ENCODE measurements at regions not wholly inside any gene's neighbourhood (a gene's known extent, or its start where the extent isn't known, plus 50 kb on each side); places are given as distances from the start of the nearest gene placed in this dataset.

DNA sequence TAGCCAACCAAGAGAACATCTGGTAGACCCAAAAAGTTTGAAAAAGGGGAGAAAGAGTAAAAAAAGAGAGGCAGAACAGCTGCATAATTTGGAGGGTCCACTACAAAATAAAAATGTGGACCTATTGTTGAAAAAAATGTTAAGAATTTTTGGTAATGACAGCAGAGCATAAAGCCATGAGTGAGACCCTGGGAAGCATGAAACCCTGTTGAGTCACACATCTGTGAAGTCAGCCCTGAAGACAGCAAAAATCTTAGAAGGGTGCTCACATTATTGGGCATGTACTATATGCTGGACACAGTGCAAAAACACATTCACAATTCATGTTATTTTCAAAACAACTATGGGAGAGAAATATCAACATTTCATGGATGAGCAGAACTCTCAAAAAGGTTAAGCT, 56.4 kb upstream of the LIFR start:
- Histone ChIP-seq H3F3A (ENCODE audit: low read depth) (no peaks in the 10 kb centered on the region), H3K9me2 (replicated peaks; ENCODE audit: low read depth, low read length) (no peaks in the 10 kb centered on the region), H3K4me3 (ENCODE audit: low read length, poor library complexity, severe bottlenecking) (no peak overlapping the region), H3K36me3 (ENCODE audit: insufficient read depth, low read length) (no peaks in the 10 kb centered on the region), H2AFZ (ENCODE audit: low read length) (no peak overlapping the region), H3K4me1 (ENCODE audit: insufficient read depth, low read length, poor library complexity, severe bottlenecking) (no peaks in the 10 kb centered on the region), H3K9me3 (ENCODE audit: insufficient read depth, low read depth, low read length) (no peaks in the 10 kb centered on the region), H3K27me3 (ENCODE audit: insufficient read depth, low read length, poor library complexity, severe bottlenecking) (no peaks in the 10 kb centered on the region), H3K4me2 (ENCODE audit: low read depth, low read length, poor library complexity, severe bottlenecking) (no peak overlapping the region), H3K9ac (ENCODE audit: low read depth, low read length, poor library complexity, severe bottlenecking) (no peak overlapping the region), H4K20me1 (ENCODE audit: insufficient read depth, low read length, poor library complexity, severe bottlenecking) (no peaks in the 10 kb centered on the region), H3K79me2 (ENCODE audit: insufficient read depth, low read length) (no peaks in the 10 kb centered on the region)
- no peak for TF ChIP-seq EZH2phosphoT487 (IDR thresholded peaks at IDR 0.05; ENCODE audit: borderline replicate concordance)
- TF ChIP-seq, protein P1, sequence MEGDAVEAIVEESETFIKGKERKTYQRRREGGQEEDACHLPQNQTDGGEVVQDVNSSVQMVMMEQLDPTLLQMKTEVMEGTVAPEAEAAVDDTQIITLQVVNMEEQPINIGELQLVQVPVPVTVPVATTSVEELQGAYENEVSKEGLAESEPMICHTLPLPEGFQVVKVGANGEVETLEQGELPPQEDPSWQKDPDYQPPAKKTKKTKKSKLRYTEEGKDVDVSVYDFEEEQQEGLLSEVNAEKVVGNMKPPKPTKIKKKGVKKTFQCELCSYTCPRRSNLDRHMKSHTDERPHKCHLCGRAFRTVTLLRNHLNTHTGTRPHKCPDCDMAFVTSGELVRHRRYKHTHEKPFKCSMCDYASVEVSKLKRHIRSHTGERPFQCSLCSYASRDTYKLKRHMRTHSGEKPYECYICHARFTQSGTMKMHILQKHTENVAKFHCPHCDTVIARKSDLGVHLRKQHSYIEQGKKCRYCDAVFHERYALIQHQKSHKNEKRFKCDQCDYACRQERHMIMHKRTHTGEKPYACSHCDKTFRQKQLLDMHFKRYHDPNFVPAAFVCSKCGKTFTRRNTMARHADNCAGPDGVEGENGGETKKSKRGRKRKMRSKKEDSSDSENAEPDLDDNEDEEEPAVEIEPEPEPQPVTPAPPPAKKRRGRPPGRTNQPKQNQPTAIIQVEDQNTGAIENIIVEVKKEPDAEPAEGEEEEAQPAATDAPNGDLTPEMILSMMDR (conservative IDR thresholded peaks at IDR 0.05; ENCODE audit: low read length) = no peak

DNA sequence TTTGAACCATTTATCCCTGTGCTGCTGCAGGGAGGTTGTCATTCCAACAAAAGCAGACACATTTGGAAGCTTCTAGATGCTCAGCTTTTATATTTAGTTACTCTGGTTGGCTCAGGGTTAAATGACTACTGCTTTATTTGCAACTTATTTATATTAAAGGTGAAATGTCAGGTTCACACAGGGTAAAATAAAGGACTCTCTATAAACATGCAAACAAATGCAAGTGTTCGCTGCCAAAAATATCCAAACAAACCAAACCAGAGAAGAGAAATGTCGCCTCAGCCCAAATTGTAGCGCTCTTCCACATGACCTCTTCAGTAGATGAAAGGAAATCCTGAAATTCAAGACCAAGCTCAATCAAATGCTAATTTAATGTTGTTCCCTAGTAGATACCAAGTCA, 57.0 kb upstream of the LIFR start:
- Histone ChIP-seq H3K9me2 (replicated peaks; ENCODE audit: low read depth, low read length) (no peaks in the 10 kb centered on the region), H3K9ac (ENCODE audit: low read depth, low read length, poor library complexity, severe bottlenecking) (no peak overlapping the region), H4K20me1 (ENCODE audit: insufficient read depth, low read length, poor library complexity, severe bottlenecking) (no peaks in the 10 kb centered on the region), H3K4me1 (ENCODE audit: insufficient read depth, low read length, poor library complexity, severe bottlenecking) (no peaks in the 10 kb centered on the region), H2AFZ (ENCODE audit: low read length) (no peak overlapping the region), H3K36me3 (ENCODE audit: insufficient read depth, low read length) (no peaks in the 10 kb centered on the region), H3K4me3 (ENCODE audit: low read length, poor library complexity, severe bottlenecking) (no peak overlapping the region), H3K4me2 (ENCODE audit: low read depth, low read length, poor library complexity, severe bottlenecking) (no peak overlapping the region), H3F3A (ENCODE audit: low read depth) (no peaks in the 10 kb centered on the region), H3K79me2 (ENCODE audit: insufficient read depth, low read length) (no peaks in the 10 kb centered on the region), H3K9me3 (ENCODE audit: insufficient read depth, low read depth, low read length) (no peaks in the 10 kb centered on the region), H3K27me3 (ENCODE audit: insufficient read depth, low read length, poor library complexity, severe bottlenecking) (no peaks in the 10 kb centered on the region)
- no peak for TF ChIP-seq EZH2phosphoT487 (IDR thresholded peaks at IDR 0.05; ENCODE audit: borderline replicate concordance)
- TF ChIP-seq, protein P1 (conservative IDR thresholded peaks at IDR 0.05; ENCODE audit: low read length) = no peak

DNA sequence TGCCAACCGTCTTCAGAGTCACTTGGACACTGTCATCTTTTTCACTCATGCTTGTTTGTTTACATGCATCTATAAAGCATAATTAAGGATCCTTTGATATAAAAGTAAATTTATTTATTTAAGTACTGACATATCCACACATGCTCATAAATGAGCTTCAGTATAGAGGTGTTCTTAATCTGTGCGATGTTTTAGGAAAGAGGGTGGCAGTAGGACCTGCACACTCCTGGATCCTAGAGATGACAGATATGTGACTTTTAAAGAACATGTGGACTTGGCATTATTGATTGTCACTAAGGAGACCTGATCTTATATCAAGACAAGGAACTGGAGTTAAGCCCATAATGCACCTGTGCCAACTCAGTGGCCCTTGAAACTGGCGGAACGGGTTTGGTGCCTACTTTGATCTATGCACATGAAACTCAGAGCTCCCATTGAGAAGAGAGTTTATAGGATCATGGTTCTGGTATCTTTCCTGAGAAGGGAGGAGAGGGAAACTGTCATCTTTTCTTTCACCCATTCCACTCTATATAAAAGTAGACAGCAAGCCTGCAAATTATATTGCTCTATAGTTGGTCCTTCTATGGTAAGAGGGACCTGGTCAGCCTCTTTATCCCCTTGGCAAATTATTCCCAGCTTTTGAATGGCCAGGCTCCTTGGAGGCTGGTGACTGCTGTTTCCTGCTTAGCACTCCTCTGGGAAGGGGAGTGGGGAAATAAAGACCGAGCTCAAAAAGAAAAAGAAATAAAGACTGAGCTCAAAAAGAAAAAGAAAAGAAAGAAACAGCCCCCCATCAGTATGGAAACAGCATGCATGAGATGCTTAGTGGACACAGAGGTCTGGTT, 57.8 kb upstream of the LIFR start:
- no peaks in the 10 kb centered on the region for H3K9me3 ChIP-seq (ENCODE audit: insufficient read depth, low read depth, low read length)
- no peak overlapping the region for H2AFZ ChIP-seq (ENCODE audit: low read length)
- H3K4me1 ChIP-seq (ENCODE audit: insufficient read depth, low read length, poor library complexity, severe bottlenecking) = no peaks in the 10 kb centered on the region
- no peak overlapping the region for H3K4me2 ChIP-seq (ENCODE audit: low read depth, low read length, poor library complexity, severe bottlenecking)
- no peaks in the 10 kb centered on the region for H3F3A ChIP-seq (ENCODE audit: low read depth)
- TF ChIP-seq, protein P1 (conservative IDR thresholded peaks at IDR 0.05; ENCODE audit: low read length) = no peak
- no peak for TF ChIP-seq EZH2phosphoT487 (IDR thresholded peaks at IDR 0.05; ENCODE audit: borderline replicate concordance)
- H3K9ac ChIP-seq (ENCODE audit: low read depth, low read length, poor library complexity, severe bottlenecking) = no peak overlapping the region
- no peaks in the 10 kb centered on the region for H3K27me3 ChIP-seq (ENCODE audit: insufficient read depth, low read length, poor library complexity, severe bottlenecking)
- H3K79me2 ChIP-seq (ENCODE audit: insufficient read depth, low read length) = no peaks in the 10 kb centered on the region
- H3K4me3 ChIP-seq (ENCODE audit: low read length, poor library complexity, severe bottlenecking) = no peak overlapping the region
- H3K9me2 ChIP-seq (replicated peaks; ENCODE audit: low read depth, low read length) = no peaks in the 10 kb centered on the region
- H4K20me1 ChIP-seq (ENCODE audit: insufficient read depth, low read length, poor library complexity, severe bottlenecking) = no peaks in the 10 kb centered on the region
- no peaks in the 10 kb centered on the region for H3K36me3 ChIP-seq (ENCODE audit: insufficient read depth, low read length)
